SJSA1 (cell line): ENCODE measurements at regions not wholly inside any gene's neighbourhood (a gene's known extent, or its start where the extent isn't known, plus 50 kb on each side); places are given as distances from the start of the nearest gene placed in this dataset.

Source experiments
- DNase-seq, 2 experiments: peaks; one replicate each; pipeline ENCODE4 v3.0.0-alpha.2; 2015 to 2020; ENCODE audit warnings: low spot score in 2 of 2, low read depth in 1 of 2
- H3K27ac ChIP-seq: fragments of 250-450 bp; sonication (Bioruptor Pico); 2 replicates; pipeline ENCODE4 v1.5.1; 2020; ENCODE audit warnings: mild to moderate bottlenecking, moderate library complexity
- H3K27me3 ChIP-seq: fragments of 250-450 bp; sonication (Bioruptor Pico); replicated peaks from 2 replicates; pipeline ENCODE4 v1.5.1; 2020; ENCODE audit warnings: mild to moderate bottlenecking, moderate library complexity
- H3K36me3 ChIP-seq: fragments of 250-450 bp; sonication (Bioruptor Pico); 2 replicates; pipeline ENCODE4 v1.5.1; 2020; ENCODE audit warnings: mild to moderate bottlenecking
- H3K4me1 ChIP-seq: fragments of 250-450 bp; sonication (Bioruptor Pico); replicated peaks from 2 replicates; pipeline ENCODE4 v1.6.1; 2021; ENCODE audit warnings: mild to moderate bottlenecking
- H3K4me3 ChIP-seq: fragments of 250-450 bp; sonication (Bioruptor Pico); 2 replicates; pipeline ENCODE4 v1.5.1; 2020; ENCODE audit warnings: mild to moderate bottlenecking
- H3K9me3 ChIP-seq: fragments of 250-450 bp; sonication (Bioruptor Pico); replicated peaks from 2 replicates; pipeline ENCODE4 v1.5.1; 2020; ENCODE audit warnings: mild to moderate bottlenecking

GRCh38 chr12:58621126-58621525 lies 299.2 kb downstream of the LRIG3 start:
- Histone ChIP-seq H3K27me3 (no peaks in the 10 kb centered on the region), H3K4me3 (no peak overlapping the region), H3K9me3 (no peaks in the 10 kb centered on the region), H3K4me1 (no peaks in the 10 kb centered on the region), H3K36me3 (no peaks in the 10 kb centered on the region), H3K27ac (no peak overlapping the region)
- DNase-seq = no peak

DNA sequence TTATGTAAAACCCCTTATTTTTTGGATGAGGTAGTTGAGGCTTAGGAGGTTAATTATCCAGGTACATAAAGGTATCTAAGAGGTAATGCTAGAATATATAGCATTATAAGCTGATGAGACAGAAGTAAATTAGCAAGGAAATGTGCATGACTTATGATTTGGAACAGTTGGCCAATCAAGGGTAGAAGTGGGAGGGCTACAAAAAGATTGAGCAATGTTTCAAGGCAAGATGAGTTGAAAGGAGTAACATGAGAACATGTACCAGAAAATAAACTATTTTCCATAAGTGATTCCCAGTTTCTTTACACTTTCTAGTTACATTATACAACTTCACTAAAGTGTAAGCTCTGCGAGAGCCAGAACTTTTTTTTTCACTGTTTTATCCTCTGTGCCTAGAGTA lies 290.9 kb downstream of the LRIG3 start:
- H3K4me1 ChIP-seq = no peaks in the 10 kb centered on the region; the same call in 1 of the 2 replicates
- H3K27ac ChIP-seq = no peak overlapping the region
- no peaks in the 10 kb centered on the region for H3K36me3 ChIP-seq
- no peaks in the 10 kb centered on the region for H3K27me3 ChIP-seq
- H3K9me3 ChIP-seq = no peaks in the 10 kb centered on the region
- no peak overlapping the region for H3K4me3 ChIP-seq
- DNase-seq = no peak

DNA sequence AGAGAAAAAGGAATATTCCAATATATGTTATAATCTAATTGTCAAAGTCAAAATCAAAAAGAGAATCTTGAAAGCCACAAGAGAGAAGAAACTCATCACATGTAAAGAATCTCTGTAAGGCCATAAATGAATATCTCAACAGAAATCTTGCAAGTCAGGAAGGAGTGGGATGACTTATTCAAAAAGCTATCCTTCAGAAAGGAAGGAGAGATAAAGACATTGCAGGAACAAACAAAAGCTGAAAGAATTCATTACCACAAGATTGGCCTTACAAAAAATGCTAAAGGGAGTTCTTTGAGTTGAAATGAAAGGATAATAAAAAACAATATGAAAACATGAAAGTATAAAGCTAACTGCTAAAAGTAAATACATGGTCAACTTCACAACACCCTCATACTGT lies 286.8 kb downstream of the LRIG3 start:
- H3K4me3 ChIP-seq = no peak overlapping the region
- H3K36me3 ChIP-seq = no peaks in the 10 kb centered on the region
- H3K27ac ChIP-seq = peak overlapping the region; percentile 16
- no peaks in the 10 kb centered on the region for H3K27me3 ChIP-seq
- no peaks in the 10 kb centered on the region for H3K9me3 ChIP-seq
- no peaks in the 10 kb centered on the region; the same call in 1 of the 2 replicates for H3K4me1 ChIP-seq
- peak in 1 of 2 experiments; percentile 39 for DNase-seq

DNA sequence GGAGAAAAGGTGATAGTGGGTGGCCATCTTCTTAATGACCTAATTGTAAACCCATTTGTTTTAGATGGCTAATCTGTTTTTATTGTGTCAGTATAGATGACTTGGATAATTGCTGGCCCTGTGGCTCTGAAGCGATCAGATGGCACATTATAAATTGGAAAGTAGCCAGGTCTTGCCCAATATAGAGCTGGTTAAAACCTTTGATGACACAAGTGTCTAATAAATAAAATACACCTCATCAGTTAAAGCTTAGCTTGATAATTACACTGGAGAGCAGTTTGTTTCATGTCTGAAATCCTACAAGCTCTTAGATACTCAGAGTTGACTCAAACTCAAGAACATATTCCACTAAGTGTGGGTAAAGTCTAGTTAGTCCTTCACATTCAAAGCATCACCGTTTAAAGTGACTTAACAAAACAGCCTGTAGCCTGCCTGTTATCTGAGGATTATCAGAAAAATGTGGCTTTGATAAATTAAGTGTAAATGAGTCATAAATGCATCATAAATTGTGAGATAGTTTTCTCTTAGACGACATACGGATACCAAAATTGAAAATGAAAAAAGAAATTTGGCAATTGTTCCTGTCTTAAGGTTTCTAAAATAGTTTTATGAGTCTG lies 280.9 kb downstream of the LRIG3 start:
- H3K36me3 ChIP-seq = no peaks in the 10 kb centered on the region
- DNase-seq = no peak

DNA sequence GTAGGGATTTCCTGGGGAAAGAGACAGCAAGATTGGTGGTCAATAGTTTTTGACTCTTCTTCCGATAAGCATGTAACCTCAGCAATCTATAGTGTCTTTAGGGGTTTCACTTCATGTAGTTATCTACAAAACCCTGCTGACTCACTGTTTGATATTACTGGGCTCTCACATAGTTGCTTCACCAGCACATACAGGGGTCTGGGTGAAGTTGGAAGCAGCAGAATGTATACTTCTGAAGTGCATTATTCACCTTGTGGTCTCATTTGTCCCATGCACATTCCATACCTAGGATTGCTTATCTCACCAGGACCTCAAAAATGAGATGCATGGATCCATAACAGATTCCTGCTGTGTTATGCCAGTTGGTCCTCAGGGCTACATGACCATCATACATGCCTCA lies 280.0 kb downstream of the LRIG3 start:
- Histone ChIP-seq H3K27me3 (no peaks in the 10 kb centered on the region), H3K9me3 (no peaks in the 10 kb centered on the region), H3K36me3 (no peaks in the 10 kb centered on the region), H3K27ac (no peak overlapping the region), H3K4me1 (no peaks in the 10 kb centered on the region), H3K4me3 (no peak overlapping the region)
- DNase-seq = no peak

More for the DNA sequence above, 280.9 kb downstream of the LRIG3 start:
- Histone ChIP-seq H3K27ac (no peak overlapping the region), H3K27me3 (no peaks in the 10 kb centered on the region), H3K9me3 (no peaks in the 10 kb centered on the region), H3K4me3 (no peak overlapping the region), H3K4me1 (no peaks in the 10 kb centered on the region)

- no peaks in the 10 kb centered on the region for H3K4me1 ChIP-seq
- DNase-seq = no peak
- H3K27me3 ChIP-seq = no peaks in the 10 kb centered on the region
- no peak overlapping the region for H3K27ac ChIP-seq
- H3K9me3 ChIP-seq = no peaks in the 10 kb centered on the region
- H3K4me3 ChIP-seq = no peak overlapping the region
- no peaks in the 10 kb centered on the region for H3K36me3 ChIP-seq
Observed at GRCh38 chr12:58645946-58646345, 274.4 kb downstream of the LRIG3 start.

DNA sequence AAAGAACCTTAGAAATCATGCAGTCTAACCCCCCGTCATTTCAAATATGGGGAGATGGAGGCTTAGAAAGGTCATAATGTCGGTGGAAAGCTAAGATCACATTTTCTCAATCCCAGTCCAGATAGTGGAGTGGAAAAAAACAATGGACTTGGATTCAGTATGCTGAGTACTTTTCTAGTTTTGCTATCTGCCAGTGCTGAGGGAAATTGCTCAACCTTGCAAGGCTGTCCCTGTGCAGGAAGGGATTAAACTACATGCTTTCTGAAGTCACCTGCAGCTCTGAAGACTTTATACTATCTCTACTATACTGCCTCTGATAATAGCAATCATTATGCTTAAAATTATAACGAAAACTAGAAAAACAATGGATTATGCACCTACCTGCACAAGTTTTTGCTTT lies 272.8 kb downstream of the LRIG3 start:
- Histone ChIP-seq H3K27me3 (no peaks in the 10 kb centered on the region), H3K4me3 (no peak overlapping the region), H3K36me3 (no peaks in the 10 kb centered on the region), H3K9me3 (no peaks in the 10 kb centered on the region), H3K4me1 (no peaks in the 10 kb centered on the region), H3K27ac (no peak overlapping the region)
- DNase-seq = no peak

DNA sequence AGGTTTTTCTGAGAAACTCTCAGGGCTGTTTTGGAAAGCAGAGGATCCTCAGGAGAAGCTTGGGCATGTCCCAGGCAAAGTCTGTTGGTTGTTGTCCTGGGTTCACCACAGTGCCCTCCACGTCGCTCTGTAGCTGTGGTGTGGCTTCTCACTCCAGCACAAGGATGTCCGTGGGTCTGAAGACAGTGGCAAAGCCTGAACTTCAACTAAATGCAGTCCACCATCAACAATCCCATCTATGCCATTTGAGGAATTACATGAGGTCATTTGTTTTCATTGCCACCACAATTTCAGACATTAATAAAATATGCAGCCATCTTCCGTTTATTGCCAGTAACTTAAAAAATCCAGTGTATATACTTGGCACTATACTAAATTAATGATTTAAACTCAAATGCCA lies 272.1 kb downstream of the LRIG3 start:
- no peaks in the 10 kb centered on the region for H3K9me3 ChIP-seq
- no peak overlapping the region for H3K4me3 ChIP-seq
- no peaks in the 10 kb centered on the region for H3K27me3 ChIP-seq
- H3K27ac ChIP-seq = no peak overlapping the region
- no peak for DNase-seq
- no peaks in the 10 kb centered on the region for H3K4me1 ChIP-seq
- H3K36me3 ChIP-seq = no peaks in the 10 kb centered on the region

DNA sequence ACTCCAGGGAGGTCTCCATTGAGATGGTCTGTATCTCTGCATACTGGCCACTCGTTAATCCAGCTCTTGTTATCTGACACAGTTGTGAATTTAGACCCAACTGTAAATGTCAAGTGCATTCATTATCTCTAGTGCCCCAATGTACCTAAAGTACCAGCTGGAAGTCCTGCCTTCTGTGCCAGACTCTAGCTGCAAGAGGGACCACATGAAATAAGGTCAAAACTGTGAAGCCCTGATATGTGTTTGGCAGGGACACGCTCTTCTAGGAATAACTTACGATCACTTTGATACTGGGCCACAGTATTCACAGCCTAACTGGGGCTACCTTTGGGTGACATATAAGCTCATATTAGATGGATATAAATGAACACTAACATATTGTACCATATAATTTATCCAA lies 268.5 kb downstream of the LRIG3 start:
- no peaks in the 10 kb centered on the region for H3K4me1 ChIP-seq
- H3K27ac ChIP-seq = no peak overlapping the region
- DNase-seq = no peak
- H3K27me3 ChIP-seq = no peaks in the 10 kb centered on the region
- H3K36me3 ChIP-seq = no peaks in the 10 kb centered on the region
- H3K9me3 ChIP-seq = no peaks in the 10 kb centered on the region
- H3K4me3 ChIP-seq = no peak overlapping the region

GRCh38 chr12:58654021-58654420 lies 266.3 kb downstream of the LRIG3 start:
- Histone ChIP-seq H3K36me3 (no peaks in the 10 kb centered on the region), H3K27me3 (no peaks in the 10 kb centered on the region), H3K4me1 (no peaks in the 10 kb centered on the region; the same call in 1 of the 2 replicates), H3K27ac (no peak overlapping the region), H3K4me3 (no peak overlapping the region), H3K9me3 (no peaks in the 10 kb centered on the region)
- DNase-seq = no peak

GRCh38 chr12:58655375-58655774 lies 264.9 kb downstream of the LRIG3 start:
- Histone ChIP-seq H3K36me3 (no peaks in the 10 kb centered on the region), H3K4me1 (no peaks in the 10 kb centered on the region; the same call in 1 of the 2 replicates), H3K27ac (no peak overlapping the region), H3K27me3 (no peaks in the 10 kb centered on the region), H3K9me3 (no peaks in the 10 kb centered on the region), H3K4me3 (no peak overlapping the region)
- no peak for DNase-seq

DNA sequence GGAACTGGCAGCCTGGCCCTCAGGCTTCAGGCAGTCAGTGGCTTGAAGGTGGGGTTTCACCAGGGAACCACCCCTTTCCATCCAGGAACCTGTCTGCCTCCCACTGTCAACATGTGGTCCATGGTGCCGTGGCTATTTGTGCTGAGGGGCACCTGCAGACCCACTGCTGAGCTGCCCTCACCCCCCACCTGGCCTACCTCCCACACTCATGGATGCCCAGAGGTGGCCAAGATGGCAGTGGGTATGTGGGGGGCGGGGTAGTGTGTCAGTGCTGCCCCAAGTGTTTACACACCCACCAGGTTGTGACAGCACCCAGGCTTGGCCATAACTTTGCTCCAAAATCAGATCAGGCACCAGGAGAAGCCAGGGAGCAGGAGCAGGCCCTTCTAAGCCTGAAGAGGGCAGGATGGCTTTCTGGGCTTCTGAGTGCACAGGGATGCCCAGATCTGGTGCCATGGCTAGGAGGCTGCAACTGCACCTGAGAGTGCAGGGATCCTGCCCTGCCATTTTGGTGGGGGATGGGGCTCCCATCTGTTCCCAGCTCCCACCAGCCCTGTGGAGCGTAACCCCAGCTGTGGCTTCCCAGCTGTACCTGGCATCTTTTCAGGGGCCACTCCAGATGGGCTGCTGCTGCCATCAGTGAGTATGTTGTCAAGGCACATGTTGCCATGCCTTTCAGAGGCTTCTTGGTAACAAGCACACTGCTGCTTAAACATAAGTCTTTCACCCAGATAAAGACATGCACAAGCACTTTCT lies 263.9 kb downstream of the LRIG3 start:
- H3K4me3 ChIP-seq = no peak overlapping the region
- H3K27me3 ChIP-seq = no peaks in the 10 kb centered on the region
- H3K27ac ChIP-seq = no peak overlapping the region
- no peaks in the 10 kb centered on the region for H3K9me3 ChIP-seq
- no peaks in the 10 kb centered on the region for H3K36me3 ChIP-seq
- no peak for DNase-seq
- H3K4me1 ChIP-seq = no peaks in the 10 kb centered on the region; the same call in 1 of the 2 replicates

DNA sequence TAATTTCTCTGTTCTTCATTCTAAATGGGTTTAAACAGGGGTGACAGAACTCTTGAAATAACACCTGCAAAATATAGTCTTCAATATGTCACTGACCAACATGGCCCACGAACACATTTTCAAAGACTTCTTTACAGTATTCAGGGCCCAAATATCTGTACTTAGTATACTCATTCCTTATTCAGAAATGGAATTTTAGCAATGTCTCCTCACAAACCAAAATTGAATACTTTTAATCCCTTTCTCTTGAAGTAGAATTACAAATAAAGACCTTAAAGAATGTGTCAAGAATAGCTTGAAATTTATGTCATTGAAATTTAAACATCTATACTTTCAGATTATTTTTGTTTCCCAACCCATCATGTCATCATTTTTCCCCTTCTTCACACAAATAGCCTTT lies 263.1 kb downstream of the LRIG3 start:
- Histone ChIP-seq H3K36me3 (no peaks in the 10 kb centered on the region), H3K9me3 (no peaks in the 10 kb centered on the region), H3K4me1 (no peaks in the 10 kb centered on the region; the same call in 1 of the 2 replicates), H3K27ac (no peak overlapping the region), H3K27me3 (no peaks in the 10 kb centered on the region), H3K4me3 (no peak overlapping the region)
- no peak for DNase-seq

GRCh38 chr12:58665375-58665774 lies 254.9 kb downstream of the LRIG3 start:
- Histone ChIP-seq H3K4me1 (peaks cover 11% of the 10 kb centered on the region), H3K27ac (no peak overlapping the region), H3K4me3 (no peak overlapping the region), H3K9me3 (no peaks in the 10 kb centered on the region), H3K36me3 (no peaks in the 10 kb centered on the region), H3K27me3 (no peaks in the 10 kb centered on the region)
- DNase-seq = no peak
